ENCODE measurements at regions not wholly inside any gene's neighbourhood (a gene's known extent, or its start where the extent isn't known, plus 50 kb on each side); places are given as distances from the start of the nearest gene placed in this dataset.

- no peak for DNase-seq (ENCODE audit: low spot score)
- no peaks in the 10 kb centered on the region for H3K27me3 ChIP-seq (replicated peaks; ENCODE audit: insufficient read depth)
- H3K36me3 ChIP-seq, result peaks cover 0 to 8% of the 10 kb centered on the region in 2 donors
- H3K9me3 ChIP-seq, result no peaks in the 10 kb centered on the region
- no peak overlapping the region for H3K27ac ChIP-seq
- no peak overlapping the region for H3K4me3 ChIP-seq
- no peaks in the 10 kb centered on the region for H3K4me1 ChIP-seq (replicated peaks)
- intact Hi-C loops (cut with DNase I), result no loop called here
- WGBS, result 75% methylated on average over 4 of the region's 4 CpGs
- TF ChIP-seq POLR2AphosphoS5 (IDR thresholded peaks at IDR 0.05) (no peak), CTCF (IDR thresholded peaks at IDR 0.05) (no peak), POLR2A (IDR thresholded peaks at IDR 0.05) (no peak)
Measured at GRCh38 chr22:42217752-42218280, 52.6 kb downstream of the TCF20 start.

- intact Hi-C loops (cut with DNase I), result no loop called here
- TF ChIP-seq POLR2AphosphoS5 (IDR thresholded peaks at IDR 0.05) (no peak), POLR2A (IDR thresholded peaks at IDR 0.05) (no peak), CTCF (IDR thresholded peaks at IDR 0.05) (no peak)
- H3K4me3 ChIP-seq, result no peak overlapping the region
- H3K4me1 ChIP-seq (replicated peaks), result no peaks in the 10 kb centered on the region
- H3K27me3 ChIP-seq (replicated peaks; ENCODE audit: insufficient read depth), result no peaks in the 10 kb centered on the region
- DNase-seq (ENCODE audit: low spot score), result no peak
- WGBS, result 68% methylated on average over 3 of the region's 3 CpGs
- H3K36me3 ChIP-seq, result peaks cover 0 to 8% of the 10 kb centered on the region in 2 donors
- no peaks in the 10 kb centered on the region for H3K9me3 ChIP-seq
- H3K27ac ChIP-seq, result no peak overlapping the region
Measured at GRCh38 chr22:42217019-42217751, 53.3 kb downstream of the TCF20 start.

- peaks cover 0 to 8% of the 10 kb centered on the region in 2 donors for H3K36me3 ChIP-seq
- intact Hi-C loops (cut with DNase I), result no loop called here
Measured at GRCh38 chr22:42214633-42215415, 55.6 kb downstream of the TCF20 start.

GRCh38 chr22:42208362-42208761 is 62.1 kb downstream of the TCF20 start:
- no peaks in the 10 kb centered on the region for H3K9me3 ChIP-seq
- no peak for DNase-seq (ENCODE audit: low spot score)

More at GRCh38 chr22:42214633-42215415, 55.6 kb downstream of the TCF20 start:
- Histone ChIP-seq H3K4me3 (no peak overlapping the region), H3K9me3 (no peaks in the 10 kb centered on the region), H3K27me3 (replicated peaks; ENCODE audit: insufficient read depth) (no peaks in the 10 kb centered on the region), H3K27ac (no peak overlapping the region), H3K4me1 (replicated peaks) (no peaks in the 10 kb centered on the region)
- no peak for DNase-seq (ENCODE audit: low spot score)
- TF ChIP-seq POLR2AphosphoS5 (IDR thresholded peaks at IDR 0.05) (no peak), CTCF (IDR thresholded peaks at IDR 0.05) (no peak), POLR2A (IDR thresholded peaks at IDR 0.05) (no peak)
- 83% methylated on average over 15 of the region's 15 CpGs for WGBS

More at GRCh38 chr22:42208362-42208761, 62.1 kb downstream of the TCF20 start:
- Histone ChIP-seq H3K27me3 (replicated peaks; ENCODE audit: insufficient read depth) (no peaks in the 10 kb centered on the region), H3K36me3 (no peaks in the 10 kb centered on the region), H3K4me3 (no peak overlapping the region), H3K4me1 (replicated peaks) (no peaks in the 10 kb centered on the region), H3K27ac (no peak overlapping the region)
- WGBS, result 91% methylated on average over 4 of the region's 4 CpGs
- TF ChIP-seq POLR2A (IDR thresholded peaks at IDR 0.05) (no peak), CTCF (IDR thresholded peaks at IDR 0.05) (no peak), POLR2AphosphoS5 (IDR thresholded peaks at IDR 0.05) (no peak)
- intact Hi-C loops (cut with DNase I), result no loop called here
